ENCODE measurements at regions not wholly inside any gene's neighbourhood (a gene's known extent, or its start where the extent isn't known, plus 50 kb on each side); places are given as distances from the start of the nearest gene placed in this dataset.

DNA sequence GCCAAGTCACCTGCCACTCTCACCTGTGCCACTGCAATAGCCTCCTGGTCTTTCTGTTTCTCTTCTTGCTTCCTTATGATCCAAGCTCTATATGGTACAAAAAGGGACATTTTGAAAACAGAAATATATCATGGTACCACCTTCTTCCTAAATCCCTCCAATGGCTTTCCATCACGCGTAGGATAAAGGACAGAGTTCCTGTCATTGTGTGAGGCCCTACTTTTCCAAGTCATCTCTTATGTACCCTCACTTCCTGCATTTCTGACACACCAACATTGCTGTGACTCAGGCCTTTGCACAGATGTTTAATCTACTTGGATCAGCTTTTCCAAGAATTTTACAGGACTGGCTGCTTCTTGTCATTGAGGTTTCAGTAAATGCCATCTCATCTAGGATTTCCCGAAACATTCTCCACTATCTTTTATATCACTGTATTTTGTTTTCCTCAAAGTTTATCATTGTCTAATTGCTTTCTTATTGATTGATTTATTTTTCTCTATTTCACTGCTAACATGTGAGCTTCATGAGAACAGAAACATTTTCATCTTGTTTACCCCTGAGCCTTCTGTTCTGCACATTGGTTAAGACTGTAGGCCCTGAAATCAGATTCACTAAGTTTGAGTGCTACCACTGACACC, 426.1 kb upstream of the FANCL start:
- TF ChIP-seq POLR2A (IDR thresholded peaks at IDR 0.05; ENCODE audit: low read length): no peak
- TF ChIP-seq GATA1 (IDR thresholded peaks at IDR 0.05; ENCODE audit: low read depth, low read length): no peak
